Ishikawa (cell line): ENCODE measurements at regions not wholly inside any gene's neighbourhood (a gene's known extent, or its start where the extent isn't known, plus 50 kb on each side); places are given as distances from the start of the nearest gene placed in this dataset.

ENCODE experiments used
- CEBPB ChIP-seq: IDR thresholded peaks from 2 replicates; pipeline ENCODE4 v1.6.1; 2012
- CREB1 ChIP-seq: IDR thresholded peaks from 2 replicates; pipeline ENCODE4 v1.6.1; 2012; ENCODE audit warnings: low read depth
- EGR1 ChIP-seq: IDR thresholded peaks from 2 replicates; pipeline ENCODE4 v1.6.1; 2012
- EP300 ChIP-seq: IDR thresholded peaks from 2 replicates; pipeline ENCODE4 v1.6.1; 2012; ENCODE audit warnings: borderline replicate concordance
- FOXM1 ChIP-seq: IDR thresholded peaks from 2 replicates; pipeline ENCODE4 v1.6.1; 2012; ENCODE audit warnings: low read depth, borderline replicate concordance
- NFIC ChIP-seq: IDR thresholded peaks from 2 replicates; pipeline ENCODE4 v1.6.1; 2012
- RAD21 ChIP-seq: IDR thresholded peaks from 2 replicates; pipeline ENCODE4 v1.6.1; 2012; ENCODE audit warnings: low read depth
- TAF1 ChIP-seq: IDR thresholded peaks from 2 replicates; pipeline ENCODE4 v1.6.1; 2012; ENCODE audit warnings: low read depth, mild to moderate bottlenecking
- TCF12 ChIP-seq: IDR thresholded peaks from 2 replicates; pipeline ENCODE4 v1.6.1; 2012; ENCODE audit warnings: low read depth
- TEAD4 ChIP-seq: IDR thresholded peaks from 2 replicates; pipeline ENCODE4 v1.6.1; 2012
- YY1 ChIP-seq: IDR thresholded peaks from 2 replicates; pipeline ENCODE4 v1.6.1; 2012; ENCODE audit warnings: low read depth
- ZBTB7A ChIP-seq: IDR thresholded peaks from 2 replicates; pipeline ENCODE4 v1.6.1; 2012; ENCODE audit warnings: low read depth
- TF ChIP-seq, protein P1 (sequence below): IDR thresholded peaks from 2 replicates; pipeline ENCODE4 v1.6.1; 2012
- TF ChIP-seq, protein P2 (sequence below): IDR thresholded peaks from 2 replicates; pipeline ENCODE4 v1.6.1; 2012; ENCODE audit warnings: low read depth, mild to moderate bottlenecking
- TF ChIP-seq, protein P3 (sequence below): IDR thresholded peaks from 2 replicates; pipeline ENCODE4 v1.6.1; 2012

DNA sequence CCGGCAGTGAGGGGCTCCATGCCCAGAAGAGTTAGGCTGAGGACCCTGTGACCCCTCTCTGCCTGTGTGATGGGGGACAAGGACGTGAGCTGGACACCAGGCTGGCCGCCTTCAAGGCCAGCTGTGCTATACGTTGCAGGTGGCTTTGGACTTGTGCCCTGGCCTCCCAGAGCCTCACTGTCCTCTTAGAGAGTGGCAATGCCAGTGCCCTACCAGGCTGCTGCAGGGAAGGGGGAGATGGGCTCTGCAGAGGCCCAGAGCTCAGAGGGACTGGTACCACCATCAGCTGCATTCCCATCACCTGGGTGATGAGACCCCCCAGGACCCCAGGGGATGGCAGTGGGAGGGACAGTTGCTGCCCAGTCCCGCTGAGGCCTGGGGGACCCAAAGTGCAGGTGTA, 90.4 kb upstream of the SHISAL1 start:
- no peak for TF ChIP-seq EP300
- TF ChIP-seq, protein P1, sequence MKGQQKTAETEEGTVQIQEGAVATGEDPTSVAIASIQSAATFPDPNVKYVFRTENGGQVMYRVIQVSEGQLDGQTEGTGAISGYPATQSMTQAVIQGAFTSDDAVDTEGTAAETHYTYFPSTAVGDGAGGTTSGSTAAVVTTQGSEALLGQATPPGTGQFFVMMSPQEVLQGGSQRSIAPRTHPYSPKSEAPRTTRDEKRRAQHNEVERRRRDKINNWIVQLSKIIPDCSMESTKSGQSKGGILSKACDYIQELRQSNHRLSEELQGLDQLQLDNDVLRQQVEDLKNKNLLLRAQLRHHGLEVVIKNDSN = no peak
- TF ChIP-seq TCF12 = no peak
- no peak for TF ChIP-seq RAD21
- TF ChIP-seq CREB1 = no peak
- TF ChIP-seq TEAD4 = no peak
- TF ChIP-seq, protein P2, sequence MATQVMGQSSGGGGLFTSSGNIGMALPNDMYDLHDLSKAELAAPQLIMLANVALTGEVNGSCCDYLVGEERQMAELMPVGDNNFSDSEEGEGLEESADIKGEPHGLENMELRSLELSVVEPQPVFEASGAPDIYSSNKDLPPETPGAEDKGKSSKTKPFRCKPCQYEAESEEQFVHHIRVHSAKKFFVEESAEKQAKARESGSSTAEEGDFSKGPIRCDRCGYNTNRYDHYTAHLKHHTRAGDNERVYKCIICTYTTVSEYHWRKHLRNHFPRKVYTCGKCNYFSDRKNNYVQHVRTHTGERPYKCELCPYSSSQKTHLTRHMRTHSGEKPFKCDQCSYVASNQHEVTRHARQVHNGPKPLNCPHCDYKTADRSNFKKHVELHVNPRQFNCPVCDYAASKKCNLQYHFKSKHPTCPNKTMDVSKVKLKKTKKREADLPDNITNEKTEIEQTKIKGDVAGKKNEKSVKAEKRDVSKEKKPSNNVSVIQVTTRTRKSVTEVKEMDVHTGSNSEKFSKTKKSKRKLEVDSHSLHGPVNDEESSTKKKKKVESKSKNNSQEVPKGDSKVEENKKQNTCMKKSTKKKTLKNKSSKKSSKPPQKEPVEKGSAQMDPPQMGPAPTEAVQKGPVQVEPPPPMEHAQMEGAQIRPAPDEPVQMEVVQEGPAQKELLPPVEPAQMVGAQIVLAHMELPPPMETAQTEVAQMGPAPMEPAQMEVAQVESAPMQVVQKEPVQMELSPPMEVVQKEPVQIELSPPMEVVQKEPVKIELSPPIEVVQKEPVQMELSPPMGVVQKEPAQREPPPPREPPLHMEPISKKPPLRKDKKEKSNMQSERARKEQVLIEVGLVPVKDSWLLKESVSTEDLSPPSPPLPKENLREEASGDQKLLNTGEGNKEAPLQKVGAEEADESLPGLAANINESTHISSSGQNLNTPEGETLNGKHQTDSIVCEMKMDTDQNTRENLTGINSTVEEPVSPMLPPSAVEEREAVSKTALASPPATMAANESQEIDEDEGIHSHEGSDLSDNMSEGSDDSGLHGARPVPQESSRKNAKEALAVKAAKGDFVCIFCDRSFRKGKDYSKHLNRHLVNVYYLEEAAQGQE = no peak
- TF ChIP-seq EGR1 = no peak
- no peak for TF ChIP-seq FOXM1
- no peak for TF ChIP-seq CEBPB
- TF ChIP-seq ZBTB7A = no peak
- TF ChIP-seq, protein P3, sequence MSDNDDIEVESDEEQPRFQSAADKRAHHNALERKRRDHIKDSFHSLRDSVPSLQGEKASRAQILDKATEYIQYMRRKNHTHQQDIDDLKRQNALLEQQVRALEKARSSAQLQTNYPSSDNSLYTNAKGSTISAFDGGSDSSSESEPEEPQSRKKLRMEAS = no peak
- no peak for TF ChIP-seq NFIC
- no peak for TF ChIP-seq TAF1
- no peak for TF ChIP-seq YY1

DNA sequence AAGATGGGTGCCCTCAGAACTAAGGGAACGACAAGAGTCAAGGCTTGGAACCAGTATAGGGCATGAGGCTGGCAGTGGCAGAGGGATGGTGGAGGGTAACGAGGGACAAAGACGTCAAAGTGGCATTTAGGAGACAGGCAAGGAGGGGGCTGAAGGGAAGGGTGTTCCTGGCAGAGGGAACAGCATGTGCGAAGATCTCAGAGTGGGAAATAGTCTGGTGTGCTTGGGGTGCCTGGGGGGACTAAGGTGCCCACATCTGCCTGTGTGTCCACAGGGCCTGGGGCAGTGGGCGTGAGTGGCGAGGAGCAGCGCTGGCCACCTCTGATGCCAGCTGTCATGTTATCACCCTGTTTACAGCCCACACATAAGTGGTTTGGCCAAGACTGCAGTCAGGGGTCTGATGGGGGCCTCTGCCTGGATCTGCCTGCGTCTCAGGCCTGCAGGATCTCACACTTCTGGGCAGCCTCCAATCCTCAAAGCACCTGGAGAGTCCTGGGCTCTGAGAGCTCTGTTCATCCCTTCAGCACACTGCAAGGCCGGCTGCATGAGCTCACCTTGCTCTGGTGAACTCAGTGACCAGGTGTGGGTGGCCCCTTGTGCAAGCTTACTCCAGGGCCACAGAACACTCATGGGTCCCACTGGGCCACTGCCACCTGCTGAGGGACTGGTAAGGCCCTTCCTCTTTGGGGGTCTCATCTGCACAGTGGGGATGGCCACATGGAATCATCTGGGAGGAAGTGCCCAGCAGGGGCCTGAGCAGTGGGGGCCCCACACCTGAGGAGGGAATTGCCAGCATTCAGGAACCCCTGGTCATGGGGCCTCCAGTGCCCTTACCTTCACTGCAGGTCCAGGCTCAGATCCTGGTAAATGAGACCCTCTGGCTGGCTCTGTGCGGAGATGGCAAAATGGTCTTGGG, 89.7 kb upstream of the SHISAL1 start:
- TF ChIP-seq RAD21 (no peak), ZBTB7A (no peak), TAF1 (no peak), FOXM1 (no peak), NFIC (no peak), TCF12 (no peak), TEAD4 (no peak), CEBPB (no peak), EP300 (no peak)
- TF ChIP-seq, protein P2 = no peak

DNA sequence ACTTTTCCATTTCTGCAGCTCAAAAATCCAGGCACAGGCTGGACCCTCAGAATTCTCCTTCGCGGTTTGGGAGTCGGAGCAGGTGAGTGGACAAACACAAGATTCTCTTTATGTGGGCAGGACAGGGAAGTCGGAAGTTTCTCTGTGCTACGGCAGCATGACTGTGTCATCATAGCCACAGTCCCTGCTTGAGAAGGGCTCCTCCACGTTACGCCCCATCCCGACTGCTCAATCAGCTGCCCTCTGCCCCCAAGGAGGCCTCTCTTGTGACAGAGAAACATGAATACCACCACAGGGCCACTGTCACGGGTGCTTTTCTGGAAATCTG, 89.0 kb upstream of the SHISAL1 start:
- TF ChIP-seq CEBPB (no peak), EP300 (no peak), TEAD4 (no peak), CREB1 (no peak), FOXM1 (no peak), TCF12 (no peak), YY1 (no peak), TAF1 (no peak), EGR1 (no peak), NFIC (no peak), RAD21 (no peak), ZBTB7A (no peak)
- TF ChIP-seq, protein P2 = no peak
- TF ChIP-seq, protein P1 = no peak
- TF ChIP-seq, protein P3 = no peak

DNA sequence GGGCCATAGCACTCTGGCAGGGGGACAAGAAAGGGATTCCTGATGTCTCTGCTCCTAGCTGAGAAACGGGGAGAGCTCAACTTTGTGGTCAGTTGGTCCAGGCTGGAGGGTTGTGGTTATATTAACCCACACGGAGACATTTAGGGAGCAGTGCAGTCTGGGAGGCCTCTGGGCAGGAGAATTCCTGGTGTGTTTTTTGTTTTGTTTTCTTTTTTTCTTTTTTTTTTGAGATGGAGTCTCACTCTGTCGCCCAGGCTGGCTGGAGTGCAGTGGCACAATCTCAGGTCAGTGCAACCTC, 88.0 kb upstream of the SHISAL1 start:
- TF ChIP-seq YY1 (no peak), EP300 (no peak), TEAD4 (no peak)
